GM12878 (cell line): ENCODE measurements at regions not wholly inside any gene's neighbourhood (a gene's known extent, or its start where the extent isn't known, plus 50 kb on each side); places are given as distances from the start of the nearest gene placed in this dataset.

Experiments
- ATF3 ChIP-seq: IDR thresholded peaks from 2 replicates; pipeline ENCODE4 v1.6.1; 2011; ENCODE audit warnings: low read depth, mild to moderate bottlenecking, low read length, moderate library complexity, borderline replicate concordance; ENCODE audit errors: extremely low read depth
- ATF7 ChIP-seq: fragments of 450-650 bp; IDR thresholded peaks from 2 replicates; pipeline ENCODE4 v1.6.1; 2016; ENCODE audit warnings: low read depth, mild to moderate bottlenecking
- CREB1 ChIP-seq: IDR thresholded peaks from 2 replicates; pipeline ENCODE4 v1.6.1; 2012; ENCODE audit warnings: low read depth, mild to moderate bottlenecking, inconsistent platforms
- CTCF ChIP-seq, 3 experiments: IDR thresholded peaks in 2 of 3; conservative IDR thresholded peaks in 1 of 3; 2 replicates each; pipeline ENCODE4 v1.5.1; 2011; ENCODE audit warnings: low read depth in 3 of 3, low read length in 3 of 3, mild to moderate bottlenecking in 3 of 3, control low read depth in 2 of 3, moderate library complexity in 2 of 3, inconsistent platforms in 1 of 3, mixed read lengths in 1 of 3; ENCODE audit not compliant: control insufficient read depth in 2 of 3, insufficient read depth in 1 of 3; ENCODE audit errors: extremely low read depth in 1 of 3
- HSF1 ChIP-seq: fragments of 150-350 bp; IDR thresholded peaks from 2 replicates; pipeline ENCODE4 v1.6.1; 2014; ENCODE audit warnings: mild to moderate bottlenecking, low read depth, low read length
- MXI1 ChIP-seq: fragments of 150-350 bp; IDR thresholded peaks from 2 replicates; pipeline ENCODE4 v1.6.1; 2011; ENCODE audit warnings: low read depth, mild to moderate bottlenecking, inconsistent platforms, low read length, improper control_type of control experiment
- MYB ChIP-seq: fragments of 150-350 bp; IDR thresholded peaks from 2 replicates; pipeline ENCODE4 v1.6.1; 2014; ENCODE audit warnings: mild to moderate bottlenecking, low read depth, low read length, borderline replicate concordance
- NR2F1 ChIP-seq: fragments of 450-650 bp; conservative IDR thresholded peaks from 2 replicates; pipeline ENCODE4 v1.6.1; 2017; ENCODE audit warnings: mild to moderate bottlenecking
- SIN3A ChIP-seq: IDR thresholded peaks from 2 replicates; pipeline ENCODE4 v1.6.1; 2012; ENCODE audit warnings: low read depth, low read length, improper control_type of control experiment
- SP1 ChIP-seq: IDR thresholded peaks from one replicate; pipeline ENCODE4 v1.6.1; 2011; ENCODE audit warnings: low read depth, low read length
- TCF7 ChIP-seq: IDR thresholded peaks from 2 replicates; pipeline ENCODE4 v1.6.1; 2014; ENCODE audit warnings: antibody characterized with exemption, borderline replicate concordance
- USF2 ChIP-seq: IDR thresholded peaks from 2 replicates; pipeline ENCODE4 v1.6.1; 2011; ENCODE audit warnings: low read depth, low read length, improper control_type of control experiment, borderline replicate concordance
- ZBTB33 ChIP-seq: fragments of 450-650 bp; IDR thresholded peaks from 2 replicates; pipeline ENCODE4 v1.6.1; 2017; ENCODE audit warnings: mild to moderate bottlenecking
- ZBTB4 ChIP-seq: fragments of 450-650 bp; formaldehyde crosslinking; IDR thresholded peaks from 2 replicates; pipeline ENCODE4 v1.4.0; 2022; ENCODE audit warnings: mild to moderate bottlenecking, moderate library complexity
- ZNF384 ChIP-seq: IDR thresholded peaks from 2 replicates; pipeline ENCODE4 v1.6.1; 2012; ENCODE audit warnings: low read depth, mild to moderate bottlenecking, low read length, improper control_type of control experiment, borderline replicate concordance
- ZNF592 ChIP-seq: fragments of 450-650 bp; IDR thresholded peaks from 2 replicates; pipeline ENCODE4 v1.6.1; 2017; ENCODE audit warnings: mild to moderate bottlenecking, moderate library complexity

- no peak for TF ChIP-seq CTCF (IDR thresholded peaks at IDR 0.05 in 2 of 3, conservative IDR thresholded peaks at IDR 0.05 in 1 of 3; ENCODE audit: control insufficient read depth in 2 of 3, extremely low read depth in 1 of 3, insufficient read depth in 1 of 3, low read depth in 3 of 3, low read length in 3 of 3)
- no peak for TF ChIP-seq CREB1
- TF ChIP-seq SIN3A: no peak
- TF ChIP-seq TCF7: peak; percentile 52; the same call in 1 of the 2 replicates
- peak; percentile 36; the same call in 1 of the 2 replicates for TF ChIP-seq ATF7
- no peak for TF ChIP-seq USF2
- TF ChIP-seq SP1: no peak
- TF ChIP-seq MXI1: 0 out of 2 replicates have a peak, but pooled peaks have one; percentile 45
- no peak for TF ChIP-seq MYB
- no peak for TF ChIP-seq HSF1
- no peak for TF ChIP-seq ZNF592
- no peak for TF ChIP-seq ATF3
- no peak for TF ChIP-seq NR2F1
- TF ChIP-seq ZBTB4 (CRISPR knock-in tag): no peak
- TF ChIP-seq ZBTB33: no peak
- no peak for TF ChIP-seq ZNF384
Observed at GRCh38 chr2:6353669-6354068, 512.0 kb downstream of the CMPK2 start (continued).
